Esophagus squamous epithelium (tissue), 5 donors: ENCODE measurements at regions not wholly inside any gene's neighbourhood (a gene's known extent, or its start where the extent isn't known, plus 50 kb on each side); places are given as distances from the start of the nearest gene placed in this dataset.
"Not testable (repeated sequence)": the region's sequence is repeated elsewhere in the genome, so short reads cannot be mapped to it uniquely, and the experiment has no call there.

Experiments
- DNase-seq: peaks from one replicate; lab custom pipeline; 2025; lab: John Stamatoyannopoulos, UW
- H3K27ac ChIP-seq, 4 donors: fragments of 200-600 bp; sonication (generic); one replicate each; pipeline ENCODE4 v1.5.1; 2016 to 2019; ENCODE audit warnings: mild to moderate bottlenecking in 1 of 4
- H3K27me3 ChIP-seq, 4 donors: fragments of 200-600 bp; sonication (generic); 1 replicate in 3 of 4; 2 replicates in 1 of 4; pipeline versions ENCODE4 v1.5.1 to v1.6.0; 2017 to 2021; ENCODE audit warnings: antibody characterized with exemption in 1 of 4
- H3K36me3 ChIP-seq, 3 donors: fragments of 200-600 bp; sonication (generic); one replicate each; pipeline ENCODE4 v1.5.1; 2016 to 2019
- H3K4me1 ChIP-seq, 3 donors: fragments of 200-600 bp; sonication (generic); one replicate each; pipeline ENCODE4 v1.5.1; 2017 to 2019
- H3K4me3 ChIP-seq, 4 donors: fragments of 200-600 bp; sonication (generic); 1 replicate in 3 of 4; 2 replicates in 1 of 4; pipeline ENCODE4 v1.5.1; 2016 to 2019; ENCODE audit warnings: mild to moderate bottlenecking in 2 of 4, moderate library complexity in 1 of 4
- H3K9me3 ChIP-seq, 3 donors: fragments of 200-600 bp; sonication (generic); one replicate each; pipeline ENCODE4 v1.5.1; 2016 to 2019
- CTCF ChIP-seq, 6 experiments: fragments of 450-650 bp in 4 of 6; fragments of 200-600 bp in 2 of 6; sonication (generic) in 2 of 6; IDR thresholded peaks; one replicate each; pipeline ENCODE4 v1.5.1; 2016 to 2019; ENCODE audit warnings: antibody characterized with exemption in 6 of 6, mild to moderate bottlenecking in 4 of 6, moderate library complexity in 4 of 6
- POLR2A ChIP-seq, 4 donors: fragments of 450-650 bp; IDR thresholded peaks; one replicate each; pipeline ENCODE4 v1.6.1; 2017; ENCODE audit warnings: antibody characterized with exemption in 4 of 4, mild to moderate bottlenecking in 4 of 4, moderate library complexity in 3 of 4
- WGBS, 2 donors: methylation state at CpG; one replicate each; pipeline ENCODE4 v1.1.5; 2018; 5-methylcytosine and 5-hydroxymethylcytosine counted together
- intact Hi-C: fragments of 100-400 bp; cut with DNase I; formaldehyde crosslinking; loops from one replicate; pipeline ENCODE4 v1.15.0; 2022
- donor health status: DM: yes; HTN: yes; CAD: no.

GRCh38 chr6:25154034-25154596, 125.1 kb upstream of the CARMIL1 start:
- WGBS, 2 donors: 57 to 58% methylated on average over 3 of the region's 3 CpGs
- peaks cover 0 to 38% (median 0%) of the 10 kb centered on the region in 3 donors for H3K4me1 ChIP-seq
- intact Hi-C loops: no loop called here
- H3K27me3 ChIP-seq: no peaks in the 10 kb centered on the region
- H3K36me3 ChIP-seq: no peaks in the 10 kb centered on the region
- H3K9me3 ChIP-seq: peaks cover 0 to 17% (median 13%) of the 10 kb centered on the region in 3 donors
- no peak overlapping the region for H3K4me3 ChIP-seq
- no peak for DNase-seq
- TF ChIP-seq POLR2A (IDR thresholded peaks at IDR 0.05) (no peak), CTCF (IDR thresholded peaks at IDR 0.05) (no peak)
- H3K27ac ChIP-seq: peak overlapping the region in 2 of 4 donors; percentile 5 to 10

- no peaks in the 10 kb centered on the region for H3K36me3 ChIP-seq
- DNase-seq: no peak
- peaks cover 0 to 38% (median 0%) of the 10 kb centered on the region in 3 donors for H3K4me1 ChIP-seq
- H3K4me3 ChIP-seq: no peak overlapping the region
- intact Hi-C loops: no loop called here
- peaks cover 0 to 22% (median 13%) of the 10 kb centered on the region in 3 donors for H3K9me3 ChIP-seq
- TF ChIP-seq POLR2A (IDR thresholded peaks at IDR 0.05) (no peak), CTCF (IDR thresholded peaks at IDR 0.05) (no peak)
- H3K27ac ChIP-seq: no peak overlapping the region
- H3K27me3 ChIP-seq: no peaks in the 10 kb centered on the region
- WGBS, 2 donors: 59 to 69% methylated on average over 3 of the region's 3 CpGs
These were observed 124.0 kb upstream of the CARMIL1 start for GRCh38 chr6:25155211-25155610.

- Histone ChIP-seq H3K9me3 (peaks cover 0 to 24% (median 13%) of the 10 kb centered on the region in 3 donors), H3K27me3 (no peaks in the 10 kb centered on the region), H3K27ac (no peak overlapping the region), H3K4me3 (no peak overlapping the region), H3K36me3 (no peaks in the 10 kb centered on the region), H3K4me1 (peaks cover 0 to 33% (median 0%) of the 10 kb centered on the region in 3 donors)
- TF ChIP-seq POLR2A (IDR thresholded peaks at IDR 0.05) (no peak), CTCF (IDR thresholded peaks at IDR 0.05) (no peak)
- DNase-seq: no peak
- intact Hi-C loops: no loop called here
- WGBS, 2 donors: 54 to 64% methylated on average over 1 of the region's 1 CpG
These were observed 123.1 kb upstream of the CARMIL1 start for GRCh38 chr6:25156123-25156522.

- Histone ChIP-seq H3K9me3 (peaks cover 0 to 24% (median 13%) of the 10 kb centered on the region in 3 donors), H3K4me3 (no peak overlapping the region), H3K27me3 (no peaks in the 10 kb centered on the region), H3K4me1 (peaks cover 0 to 29% (median 0%) of the 10 kb centered on the region in 3 donors), H3K27ac (no peak overlapping the region), H3K36me3 (no peaks in the 10 kb centered on the region)
- WGBS, 2 donors: 87 to 93% methylated on average over 7 of the region's 7 CpGs
- no peak for TF ChIP-seq CTCF (IDR thresholded peaks at IDR 0.05)
- TF ChIP-seq POLR2A (IDR thresholded peaks at IDR 0.05): no peak
- intact Hi-C loops: no loop called here
- DNase-seq: no peak
These were observed 122.0 kb upstream of the CARMIL1 start for GRCh38 chr6:25157183-25157582.

GRCh38 chr6:25157842-25158241, 121.3 kb upstream of the CARMIL1 start:
- no peak overlapping the region for H3K27ac ChIP-seq
- intact Hi-C loops: no loop called here
- TF ChIP-seq POLR2A (IDR thresholded peaks at IDR 0.05) (no peak), CTCF (IDR thresholded peaks at IDR 0.05) (no peak)
- peaks cover 0 to 24% (median 13%) of the 10 kb centered on the region in 3 donors for H3K9me3 ChIP-seq
- no peak for DNase-seq
- H3K4me3 ChIP-seq: no peak overlapping the region
- no peaks in the 10 kb centered on the region for H3K27me3 ChIP-seq
- 92 to 93% methylated on average over 4 to 5 of the region's 5 CpGs for WGBS, 2 donors
- no peaks in the 10 kb centered on the region for H3K36me3 ChIP-seq
- H3K4me1 ChIP-seq: peaks cover 0 to 29% (median 0%) of the 10 kb centered on the region in 3 donors

- H3K27ac ChIP-seq, DNase-seq, H3K36me3 ChIP-seq, H3K4me3 ChIP-seq, H3K27me3 ChIP-seq, intact Hi-C loops: not testable (repeated sequence)
- Histone ChIP-seq H3K4me1 (peaks cover 0 to 12% (median 0%) of the 10 kb centered on the region in 3 donors), H3K9me3 (peaks cover 0 to 24% (median 13%) of the 10 kb centered on the region in 3 donors)
These were observed 119.0 kb upstream of the CARMIL1 start for GRCh38 chr6:25160134-25160533.
